DND-41 (cell line): ENCODE measurements at regions not wholly inside any gene's neighbourhood (a gene's known extent, or its start where the extent isn't known, plus 50 kb on each side); places are given as distances from the start of the nearest gene placed in this dataset.

ENCODE experiments used
- EZH2 ChIP-seq: IDR thresholded peaks from 3 replicates; pipeline ENCODE4 v1.6.1; 2012; ENCODE audit warnings: borderline replicate concordance, low read depth, mild to moderate bottlenecking, moderate library complexity, low read length, inconsistent platforms; ENCODE audit not compliant: severe bottlenecking
- TF ChIP-seq, protein P1 (sequence below): IDR thresholded peaks from 2 replicates; pipeline ENCODE4 v1.5.1; 2012; ENCODE audit warnings: borderline replicate concordance, low read length, moderate library complexity, mild to moderate bottlenecking; ENCODE audit not compliant: poor library complexity, severe bottlenecking; ENCODE audit errors: extremely low read depth

GRCh38 chr5:8176101-8176693 is 307.2 kb downstream of the MTRR start:
- TF ChIP-seq EZH2: no peak
- TF ChIP-seq, protein P1, sequence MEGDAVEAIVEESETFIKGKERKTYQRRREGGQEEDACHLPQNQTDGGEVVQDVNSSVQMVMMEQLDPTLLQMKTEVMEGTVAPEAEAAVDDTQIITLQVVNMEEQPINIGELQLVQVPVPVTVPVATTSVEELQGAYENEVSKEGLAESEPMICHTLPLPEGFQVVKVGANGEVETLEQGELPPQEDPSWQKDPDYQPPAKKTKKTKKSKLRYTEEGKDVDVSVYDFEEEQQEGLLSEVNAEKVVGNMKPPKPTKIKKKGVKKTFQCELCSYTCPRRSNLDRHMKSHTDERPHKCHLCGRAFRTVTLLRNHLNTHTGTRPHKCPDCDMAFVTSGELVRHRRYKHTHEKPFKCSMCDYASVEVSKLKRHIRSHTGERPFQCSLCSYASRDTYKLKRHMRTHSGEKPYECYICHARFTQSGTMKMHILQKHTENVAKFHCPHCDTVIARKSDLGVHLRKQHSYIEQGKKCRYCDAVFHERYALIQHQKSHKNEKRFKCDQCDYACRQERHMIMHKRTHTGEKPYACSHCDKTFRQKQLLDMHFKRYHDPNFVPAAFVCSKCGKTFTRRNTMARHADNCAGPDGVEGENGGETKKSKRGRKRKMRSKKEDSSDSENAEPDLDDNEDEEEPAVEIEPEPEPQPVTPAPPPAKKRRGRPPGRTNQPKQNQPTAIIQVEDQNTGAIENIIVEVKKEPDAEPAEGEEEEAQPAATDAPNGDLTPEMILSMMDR: no peak
